ENCODE measurements at regions not wholly inside any gene's neighbourhood (a gene's known extent, or its start where the extent isn't known, plus 50 kb on each side); places are given as distances from the start of the nearest gene placed in this dataset.
"Not testable (repeated sequence)": the region's sequence is repeated elsewhere in the genome, so short reads cannot be mapped to it uniquely, and the experiment has no call there.

DNA sequence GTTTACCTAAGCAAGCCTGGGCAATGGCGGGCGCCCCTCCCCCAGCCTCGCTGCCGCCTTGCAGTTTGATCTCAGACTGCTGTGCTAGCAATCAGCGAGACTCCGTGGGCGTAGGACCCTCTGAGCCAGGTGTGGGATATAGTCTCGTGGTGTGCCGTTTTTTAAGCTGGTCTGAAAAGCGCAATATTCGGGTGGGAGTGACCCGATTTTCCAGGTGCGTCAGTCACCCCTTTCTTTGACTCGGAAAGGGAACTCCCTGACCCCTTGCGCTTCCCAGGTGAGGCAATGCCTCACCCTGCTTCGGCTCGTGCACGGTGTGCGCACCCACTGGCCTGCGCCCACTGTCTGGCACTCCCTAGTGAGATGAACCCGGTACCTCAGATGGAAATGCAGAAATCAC lies 442.6 kb upstream of the MTPN start:
- DNase-seq (ENCODE audit: low read depth in 2 of 2): not testable (repeated sequence)

- DNase-seq (ENCODE audit: low read depth in 2 of 2): no peak
These were observed 435.8 kb upstream of the MTPN start for GRCh38 chr7:136412952-136413351.

DNA sequence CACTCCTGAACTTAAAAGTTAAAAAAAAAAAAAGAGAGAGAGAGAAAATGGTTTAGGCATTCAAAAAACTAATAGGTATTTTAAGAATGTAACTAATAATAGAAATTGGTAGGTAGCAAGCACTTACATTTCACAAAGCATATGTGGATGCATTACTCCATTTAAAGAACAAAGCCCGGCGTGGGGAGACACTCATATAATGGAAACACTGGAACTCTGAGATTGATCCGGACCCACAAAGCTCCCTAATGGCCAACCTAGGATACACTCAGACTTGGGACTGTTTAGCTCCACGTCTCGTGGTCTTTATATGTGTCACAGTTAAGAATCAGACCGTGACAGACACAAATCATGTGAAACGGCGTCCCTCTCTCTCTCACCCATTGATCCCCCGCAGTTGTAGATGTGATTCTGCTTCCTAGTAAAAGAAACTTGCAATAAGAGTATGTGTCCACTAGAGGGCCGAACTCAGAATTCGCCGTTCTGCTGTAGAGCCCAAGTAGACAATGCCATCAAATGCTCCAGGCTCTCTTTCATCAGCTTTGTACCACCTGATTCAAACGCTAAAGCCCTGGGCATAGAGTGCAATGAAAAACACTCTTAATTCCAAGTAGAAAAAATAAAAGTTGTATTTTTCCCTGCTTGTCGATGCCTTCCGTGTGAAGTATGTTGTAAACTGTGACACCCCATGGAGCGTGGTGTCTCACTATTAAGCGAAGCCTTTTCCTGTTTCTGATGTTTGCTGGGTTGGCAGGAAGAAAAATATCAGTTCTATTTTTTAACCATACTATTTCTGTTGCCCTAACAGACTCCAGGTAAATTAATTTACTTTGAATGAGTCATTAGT lies 429.0 kb upstream of the MTPN start:
- no peak for DNase-seq (ENCODE audit: low read depth in 2 of 2)

GRCh38 chr7:136403591-136403990 lies 426.4 kb upstream of the MTPN start:
- DNase-seq (ENCODE audit: low read depth in 2 of 2): no peak

- no peak for DNase-seq (ENCODE audit: low read depth in 2 of 2)
These were observed 423.7 kb upstream of the MTPN start for GRCh38 chr7:136400877-136401276.

DNA sequence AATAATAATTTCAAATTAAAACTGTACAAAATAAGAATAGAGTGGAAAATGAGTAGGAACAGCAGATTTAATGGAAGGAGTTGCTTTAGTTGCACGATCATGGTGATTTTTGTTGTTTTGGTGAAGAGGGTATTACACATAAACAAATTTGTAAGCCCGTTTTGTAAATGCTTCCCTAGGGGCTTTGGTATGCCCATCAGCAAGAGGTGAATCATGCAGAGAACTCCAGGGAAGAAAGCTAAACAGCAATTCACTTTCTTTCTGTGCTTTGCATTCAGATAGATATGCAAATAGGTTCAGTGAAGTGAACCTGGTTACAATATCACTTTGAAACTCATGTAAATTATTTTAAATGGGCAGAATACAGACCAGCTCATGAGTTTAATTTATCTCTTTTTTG lies 422.2 kb upstream of the MTPN start:
- no peak for DNase-seq (ENCODE audit: low read depth in 2 of 2)

DNA sequence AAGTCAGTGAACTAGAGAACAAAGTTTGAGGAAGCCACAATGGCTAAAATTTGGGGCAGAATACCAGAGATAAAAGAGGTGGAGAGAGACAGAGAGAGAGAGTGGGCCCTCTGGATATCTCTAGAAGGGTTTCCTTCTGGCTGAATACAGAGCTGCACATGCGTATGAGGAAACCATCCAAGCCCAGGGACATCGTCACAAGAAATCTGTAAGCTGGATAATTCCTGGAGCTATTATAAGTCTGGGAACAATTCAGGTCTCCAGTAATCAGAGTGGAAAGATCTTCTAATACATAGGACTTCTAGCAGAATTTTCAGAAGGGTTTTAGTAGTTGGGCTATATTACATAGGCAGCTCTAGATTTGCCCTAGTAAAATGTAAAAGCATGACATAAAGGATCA lies 415.7 kb upstream of the MTPN start:
- no peak for DNase-seq (ENCODE audit: low read depth in 2 of 2)

GRCh38 chr7:136391371-136391770 lies 414.2 kb upstream of the MTPN start:
- DNase-seq (ENCODE audit: low read depth in 2 of 2): no peak

GRCh38 chr7:136389933-136390332 lies 412.8 kb upstream of the MTPN start:
- no peak for DNase-seq (ENCODE audit: low read depth in 2 of 2)

- no peak for DNase-seq (ENCODE audit: low read depth in 2 of 2)
These were observed 409.7 kb upstream of the MTPN start for GRCh38 chr7:136386876-136387275.

- DNase-seq (ENCODE audit: low read depth in 2 of 2): not testable (repeated sequence)
These were observed 394.2 kb upstream of the MTPN start for GRCh38 chr7:136371409-136371808.

- DNase-seq (ENCODE audit: low read depth in 2 of 2): no peak
These were observed 393.0 kb upstream of the MTPN start for GRCh38 chr7:136370137-136370536.

- DNase-seq (ENCODE audit: low read depth in 2 of 2): no peak
These were observed 392.1 kb upstream of the MTPN start for GRCh38 chr7:136369225-136369624.

DNA sequence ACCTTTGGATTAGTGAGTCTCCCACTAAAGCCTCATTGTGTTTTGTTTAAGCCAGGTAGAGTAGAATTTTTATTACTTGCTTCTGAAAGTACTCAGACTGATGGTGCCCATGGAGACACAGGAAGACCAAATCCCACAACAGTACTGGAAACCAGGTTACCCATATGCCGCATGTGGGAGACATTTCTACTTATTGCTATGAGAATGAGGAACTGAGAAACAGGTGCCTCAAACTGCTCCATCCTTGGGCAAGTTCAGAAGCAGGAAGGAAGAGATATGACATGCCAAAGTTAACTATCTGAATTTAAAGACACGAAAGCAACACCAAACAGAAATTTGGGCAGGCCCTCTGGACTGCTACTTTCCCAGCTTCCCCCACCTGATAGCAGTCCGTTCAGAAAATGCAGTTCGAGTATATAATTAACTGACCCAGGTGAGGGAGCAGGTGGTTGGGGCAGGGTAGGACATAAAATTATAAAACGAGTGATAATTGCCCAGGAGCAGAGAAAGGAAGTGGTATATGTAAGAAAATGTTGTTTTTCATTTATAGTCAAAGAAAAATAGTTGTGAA lies 382.3 kb upstream of the MTPN start:
- DNase-seq (ENCODE audit: low read depth in 2 of 2): no peak

DNA sequence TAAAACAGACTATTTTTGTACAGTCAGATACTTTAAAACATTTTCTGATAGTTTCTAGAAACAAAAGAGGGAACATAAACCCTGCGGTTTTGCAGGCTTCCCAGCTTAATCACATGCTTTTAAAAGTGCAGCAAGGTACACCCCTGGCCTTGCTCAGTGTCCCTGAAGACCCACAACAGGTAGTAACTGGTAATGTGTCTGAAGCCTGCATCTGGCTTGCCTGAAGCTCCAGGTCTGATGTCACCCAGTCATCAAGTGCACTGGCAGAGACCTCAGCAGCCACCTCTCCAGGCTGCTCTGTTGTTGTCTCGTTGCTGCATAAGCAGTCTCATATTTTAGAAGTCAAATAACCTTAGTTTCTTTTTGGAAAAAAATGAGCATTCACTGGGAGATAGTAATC lies 376.1 kb upstream of the MTPN start:
- DNase-seq (ENCODE audit: low read depth in 2 of 2): no peak

DNA sequence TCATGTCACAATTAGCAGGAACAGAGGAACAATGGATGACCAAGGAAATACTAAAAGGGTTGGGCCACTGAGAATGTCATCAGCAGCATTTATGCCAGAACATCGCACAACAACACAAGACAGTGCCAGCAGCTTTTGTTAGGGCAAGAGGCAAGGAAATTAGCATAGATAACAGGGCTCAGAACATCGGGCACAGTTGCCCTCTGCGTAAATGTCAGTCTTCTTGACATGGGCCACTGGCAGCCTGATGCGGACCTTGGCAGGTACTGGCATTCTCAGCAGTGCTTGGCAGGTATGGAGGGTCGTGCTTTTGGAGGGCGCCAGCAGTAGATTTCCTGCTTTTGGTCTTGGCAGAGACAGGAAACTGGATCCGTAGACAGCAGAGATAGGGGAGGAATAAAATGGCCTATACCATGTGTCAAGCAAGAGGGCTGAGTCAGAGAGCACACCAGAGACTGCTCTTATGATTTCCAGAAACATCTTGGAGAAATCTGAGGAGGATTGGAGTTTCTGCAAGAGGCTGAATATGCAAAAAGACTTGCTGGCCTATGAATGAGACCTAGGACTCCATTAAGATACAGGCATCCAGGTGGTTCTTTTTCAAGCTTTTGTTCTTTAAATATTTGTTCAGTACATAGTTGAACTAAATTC lies 371.5 kb upstream of the MTPN start:
- no peak for DNase-seq (ENCODE audit: low read depth in 2 of 2)

DNA sequence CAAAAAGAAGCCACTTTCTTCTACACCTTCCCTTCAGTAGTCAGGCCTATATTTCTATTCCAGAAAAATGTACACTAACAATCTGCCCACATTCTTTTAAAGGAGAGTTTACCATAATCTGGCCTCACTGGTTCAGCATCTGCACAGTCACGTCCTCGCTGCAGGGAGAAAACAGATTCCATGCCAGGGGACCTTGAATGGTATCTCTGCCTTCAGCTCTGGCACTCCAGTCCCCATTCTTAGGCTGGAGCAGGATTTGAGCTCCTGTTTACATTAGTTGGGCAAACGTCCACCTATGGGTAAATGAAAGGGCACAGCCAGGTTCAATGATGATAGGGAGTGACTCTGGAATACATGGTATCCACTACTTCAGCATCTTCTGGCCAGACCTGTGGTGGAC lies 371.0 kb upstream of the MTPN start:
- no peak for DNase-seq (ENCODE audit: low read depth in 2 of 2)

- no peak for DNase-seq (ENCODE audit: low read depth in 2 of 2)
These were observed 370.3 kb upstream of the MTPN start for GRCh38 chr7:136347488-136347887.

- DNase-seq (ENCODE audit: low read depth in 2 of 2): no peak
These were observed 365.1 kb upstream of the MTPN start for GRCh38 chr7:136342251-136342650.

DNA sequence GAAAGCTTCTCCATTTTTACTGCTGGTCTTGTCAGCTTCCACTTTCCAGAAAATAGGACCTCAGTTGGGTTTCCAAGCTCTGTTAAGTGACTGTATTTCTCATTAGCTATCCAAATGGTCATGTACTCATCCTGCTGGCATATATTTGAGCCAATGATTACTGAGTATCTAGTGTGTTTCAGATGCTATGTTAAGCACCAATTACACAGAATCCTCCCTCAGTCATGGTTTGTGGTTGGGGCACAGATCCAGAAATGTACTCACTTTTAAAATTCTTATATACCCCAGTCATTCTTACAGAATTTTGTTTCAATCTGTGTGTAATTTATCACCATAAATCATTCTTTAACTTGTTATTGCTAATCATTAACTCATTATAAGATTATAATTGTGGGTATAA lies 362.3 kb upstream of the MTPN start:
- no peak for DNase-seq (ENCODE audit: low read depth in 2 of 2)

GRCh38 chr7:136336932-136337331 lies 359.8 kb upstream of the MTPN start:
- no peak for DNase-seq (ENCODE audit: low read depth in 2 of 2)

GRCh38 chr7:136333636-136334035 lies 356.5 kb upstream of the MTPN start:
- no peak for DNase-seq (ENCODE audit: low read depth in 2 of 2)

- no peak for DNase-seq (ENCODE audit: low read depth in 2 of 2)
These were observed 349.0 kb upstream of the MTPN start for GRCh38 chr7:136326045-136326609.

Measured in stimulated activated CD8-positive, alpha-beta memory T cell treated with anti-CD3 and anti-CD28 coated beads, Interleukin-15, amount 100 ng/mL, for 48 hours (primary cell).